MM.1S (cell line): ENCODE measurements at regions not wholly inside any gene's neighbourhood (a gene's known extent, or its start where the extent isn't known, plus 50 kb on each side); places are given as distances from the start of the nearest gene placed in this dataset.

ENCODE experiments used
- DNase-seq: peaks from one replicate; pipeline ENCODE4 v3.0.0-alpha.2; 2015
- H2AFZ ChIP-seq: fragments of 300-600 bp; sonication (generic); 2 replicates; pipeline ENCODE4 v1.6.0; 2016; ENCODE audit warnings: antibody characterized with exemption, low read length
- H3F3A ChIP-seq: fragments of 300-600 bp; sonication (generic); 2 replicates; pipeline ENCODE4 v1.6.1; 2016; ENCODE audit warnings: mild to moderate bottlenecking, antibody characterized with exemption, low read length, moderate library complexity, mixed read lengths; ENCODE audit not compliant: insufficient read depth
- H3K27ac ChIP-seq: fragments of 300-600 bp; sonication (generic); 2 replicates; pipeline ENCODE4 v1.5.1; 2016; ENCODE audit warnings: mild to moderate bottlenecking, low read length
- H3K27me3 ChIP-seq: fragments of 300-600 bp; sonication (generic); replicated peaks from 2 replicates; pipeline ENCODE4 v1.6.0; 2016; ENCODE audit warnings: low read length; ENCODE audit not compliant: insufficient read depth
- H3K36me3 ChIP-seq: fragments of 300-600 bp; sonication (generic); replicated peaks from 2 replicates; pipeline ENCODE4 v1.6.1; 2016; ENCODE audit warnings: mild to moderate bottlenecking, low read length, mixed read lengths; ENCODE audit not compliant: insufficient read depth
- H3K4me1 ChIP-seq: fragments of 300-600 bp; sonication (generic); 2 replicates; pipeline ENCODE4 v1.6.1; 2016; ENCODE audit warnings: low read length, mixed read lengths
- H3K4me2 ChIP-seq: fragments of 300-600 bp; sonication (generic); 2 replicates; pipeline ENCODE4 v1.6.0; 2016; ENCODE audit warnings: low read depth, low read length
- H3K4me3 ChIP-seq: fragments of 300-600 bp; sonication (generic); 2 replicates; pipeline ENCODE4 v1.5.1; 2016; ENCODE audit warnings: low read length, mixed read lengths
- H3K79me2 ChIP-seq: fragments of 300-600 bp; sonication (generic); 2 replicates; pipeline ENCODE4 v1.6.1; 2016; ENCODE audit warnings: mixed run types, low read length, mixed read lengths
- H3K9ac ChIP-seq: fragments of 300-600 bp; sonication (generic); 2 replicates; pipeline ENCODE4 v1.6.1; 2016; ENCODE audit warnings: low read length, mixed read lengths
- H3K9me2 ChIP-seq: fragments of 300-600 bp; sonication (generic); replicated peaks from 2 replicates; pipeline ENCODE4 v1.6.1; 2016; ENCODE audit warnings: mild to moderate bottlenecking, low read length, mixed read lengths; ENCODE audit not compliant: insufficient read depth
- H3K9me3 ChIP-seq: fragments of 300-600 bp; sonication (generic); replicated peaks from 2 replicates; pipeline ENCODE4 v1.6.1; 2016; ENCODE audit warnings: mild to moderate bottlenecking, low read length, mixed read lengths; ENCODE audit not compliant: insufficient read depth
- H4K20me1 ChIP-seq: fragments of 300-600 bp; sonication (generic); 2 replicates; pipeline ENCODE4 v1.6.1; 2016; ENCODE audit warnings: mild to moderate bottlenecking, low read length, moderate library complexity, mixed read lengths; ENCODE audit not compliant: insufficient read depth
- CTCF ChIP-seq: fragments of 300-600 bp; sonication (generic); IDR thresholded peaks from 2 replicates; pipeline ENCODE4 v1.5.1; 2016; ENCODE audit warnings: antibody characterized with exemption, low read length, mixed read lengths
- EZH2 ChIP-seq: fragments of 300-600 bp; sonication (generic); optimal IDR thresholded peaks from 2 replicates; pipeline ENCODE3; 2017; ENCODE audit warnings: low read depth, mild to moderate bottlenecking, antibody characterized with exemption, low read length, mixed read lengths
- EZH2phosphoT487 ChIP-seq: fragments of 300-600 bp; sonication (generic); IDR thresholded peaks from 2 replicates; pipeline ENCODE4 v1.6.1; 2018; ENCODE audit warnings: antibody characterized with exemption, low read length

GRCh38 chr20:40970218-40970617, 58.4 kb upstream of the TOP1 start:
- Histone ChIP-seq H2AFZ (no peak overlapping the region), H3K27ac (no peak overlapping the region), H3K79me2 (no peaks in the 10 kb centered on the region), H3K4me2 (no peak overlapping the region), H3K9me3 (no peaks in the 10 kb centered on the region), H3F3A (no peaks in the 10 kb centered on the region), H3K4me3 (no peak overlapping the region), H3K9me2 (no peaks in the 10 kb centered on the region), H3K27me3 (no peaks in the 10 kb centered on the region), H3K36me3 (no peaks in the 10 kb centered on the region), H4K20me1 (no peaks in the 10 kb centered on the region), H3K9ac (no peak overlapping the region), H3K4me1 (no peaks in the 10 kb centered on the region)
- TF ChIP-seq EZH2 (no peak), EZH2phosphoT487 (no peak), CTCF (no peak)
- DNase-seq = no peak

- no peak overlapping the region for H3K4me3 ChIP-seq
- no peak overlapping the region for H2AFZ ChIP-seq
- no peak for DNase-seq
- TF ChIP-seq CTCF = no peak
- no peak for TF ChIP-seq EZH2
- TF ChIP-seq EZH2phosphoT487 = no peak
- H3F3A ChIP-seq = peaks cover 7% of the 10 kb centered on the region
- no peak overlapping the region for H3K4me2 ChIP-seq
- no peaks in the 10 kb centered on the region for H4K20me1 ChIP-seq
- no peak overlapping the region for H3K27ac ChIP-seq
- no peak overlapping the region for H3K9ac ChIP-seq
- H3K9me3 ChIP-seq = no peaks in the 10 kb centered on the region
- H3K4me1 ChIP-seq = peaks cover 30% of the 10 kb centered on the region
- no peaks in the 10 kb centered on the region for H3K9me2 ChIP-seq
- H3K36me3 ChIP-seq = no peaks in the 10 kb centered on the region
- no peaks in the 10 kb centered on the region for H3K27me3 ChIP-seq
- no peaks in the 10 kb centered on the region for H3K79me2 ChIP-seq
These were observed 51.4 kb upstream of the TOP1 start for GRCh38 chr20:40977218-40977617.

GRCh38 chr20:40978761-40979160, 49.9 kb upstream of the TOP1 start:
- Histone ChIP-seq H3K27me3 (no peaks in the 10 kb centered on the region), H3K36me3 (no peaks in the 10 kb centered on the region)

More at GRCh38 chr20:40978761-40979160, 49.9 kb upstream of the TOP1 start:
- H3K4me1 ChIP-seq = peaks cover 37% of the 10 kb centered on the region
- DNase-seq = no peak
- no peaks in the 10 kb centered on the region for H4K20me1 ChIP-seq
- H3K4me3 ChIP-seq = no peak overlapping the region
- no peak overlapping the region for H3K27ac ChIP-seq
- no peak overlapping the region for H2AFZ ChIP-seq
- TF ChIP-seq EZH2phosphoT487 = no peak
- TF ChIP-seq CTCF = no peak
- TF ChIP-seq EZH2 = no peak
- no peak overlapping the region for H3K4me2 ChIP-seq
- H3K79me2 ChIP-seq = no peaks in the 10 kb centered on the region
- no peaks in the 10 kb centered on the region for H3K9me2 ChIP-seq
- no peak overlapping the region for H3K9ac ChIP-seq
- H3F3A ChIP-seq = peaks cover 12% of the 10 kb centered on the region
- H3K9me3 ChIP-seq = no peaks in the 10 kb centered on the region
